Right lobe of liver (tissue), 4 donors: ENCODE measurements at regions not wholly inside any gene's neighbourhood (a gene's known extent, or its start where the extent isn't known, plus 50 kb on each side); places are given as distances from the start of the nearest gene placed in this dataset.

Experiments used
- POLR2A ChIP-seq: fragments of 450-650 bp; IDR thresholded peaks from one replicate; pipeline ENCODE4 v1.6.1; 2017; ENCODE audit warnings: antibody characterized with exemption, mild to moderate bottlenecking
- TF ChIP-seq, protein P1 (sequence below), 4 donors: fragments of 200-600 bp in 3 of 4; fragments of 450-650 bp in 1 of 4; IDR thresholded peaks; one replicate each; pipeline versions ENCODE4 v1.5.1 to v1.8.0; 2016 to 2022; ENCODE audit warnings: antibody characterized with exemption in 4 of 4, mild to moderate bottlenecking in 2 of 4
- donor health status: DM: no; HTN: no; CAD: no.
- donor health status: DM: no; HTN: no; CAD: no.
- donor health status: DM: no; HTN: yes; CAD: no.

GRCh38 chr12:111161898-111162297 lies 207.0 kb downstream of the PHETA1 start:
- TF ChIP-seq, protein P1, sequence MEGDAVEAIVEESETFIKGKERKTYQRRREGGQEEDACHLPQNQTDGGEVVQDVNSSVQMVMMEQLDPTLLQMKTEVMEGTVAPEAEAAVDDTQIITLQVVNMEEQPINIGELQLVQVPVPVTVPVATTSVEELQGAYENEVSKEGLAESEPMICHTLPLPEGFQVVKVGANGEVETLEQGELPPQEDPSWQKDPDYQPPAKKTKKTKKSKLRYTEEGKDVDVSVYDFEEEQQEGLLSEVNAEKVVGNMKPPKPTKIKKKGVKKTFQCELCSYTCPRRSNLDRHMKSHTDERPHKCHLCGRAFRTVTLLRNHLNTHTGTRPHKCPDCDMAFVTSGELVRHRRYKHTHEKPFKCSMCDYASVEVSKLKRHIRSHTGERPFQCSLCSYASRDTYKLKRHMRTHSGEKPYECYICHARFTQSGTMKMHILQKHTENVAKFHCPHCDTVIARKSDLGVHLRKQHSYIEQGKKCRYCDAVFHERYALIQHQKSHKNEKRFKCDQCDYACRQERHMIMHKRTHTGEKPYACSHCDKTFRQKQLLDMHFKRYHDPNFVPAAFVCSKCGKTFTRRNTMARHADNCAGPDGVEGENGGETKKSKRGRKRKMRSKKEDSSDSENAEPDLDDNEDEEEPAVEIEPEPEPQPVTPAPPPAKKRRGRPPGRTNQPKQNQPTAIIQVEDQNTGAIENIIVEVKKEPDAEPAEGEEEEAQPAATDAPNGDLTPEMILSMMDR (IDR thresholded peaks at IDR 0.05), result no peak
- no peak for TF ChIP-seq POLR2A
